A549 (cell line): ENCODE measurements at regions not wholly inside any gene's neighbourhood (a gene's known extent, or its start where the extent isn't known, plus 50 kb on each side); places are given as distances from the start of the nearest gene placed in this dataset.

Experiments
- EHMT2 ChIP-seq: fragments of 200-600 bp; sonication (generic); IDR thresholded peaks from 2 replicates; pipeline ENCODE4 v1.6.1; 2016; ENCODE audit warnings: antibody characterized with exemption, low read depth, mild to moderate bottlenecking, moderate library complexity
- FOSL2 ChIP-seq, 2 experiments: fragments of 450-650 bp in 1 of 2; fragments of >200 bp in 1 of 2; sonication (Bioruptor Twin) in 1 of 2; formaldehyde crosslinking; IDR thresholded peaks; 2 replicates each; pipeline versions ENCODE4 v1.5.0 to v1.6.1; 2016 to 2020; ENCODE audit warnings: mild to moderate bottlenecking in 1 of 2, moderate library complexity in 1 of 2
- KDM5A ChIP-seq: fragments of 200-600 bp; sonication (generic); IDR thresholded peaks from 2 replicates; pipeline ENCODE4 v1.6.1; 2016; ENCODE audit warnings: antibody characterized with exemption, mild to moderate bottlenecking
- POLR2AphosphoS2 ChIP-seq: conservative IDR thresholded peaks from 2 replicates; pipeline ENCODE4 v1.6.1; 2012; ENCODE audit warnings: low read length, improper control_type of control experiment, inconsistent platforms
- RFX5 ChIP-seq: fragments of 450-650 bp; IDR thresholded peaks from 2 replicates; pipeline ENCODE4 v1.7.1; 2014; ENCODE audit warnings: antibody characterized with exemption, mild to moderate bottlenecking, moderate library complexity
- TF ChIP-seq, protein P1 (sequence below): fragments of >200 bp; sonication (Bioruptor Twin); formaldehyde crosslinking; IDR thresholded peaks from 3 replicates; pipeline ENCODE4 v1.5.1; 2016
- TF ChIP-seq, protein P2 (sequence below): fragments of 250-450 bp; sonication (Bioruptor Pico); IDR thresholded peaks from 2 replicates; pipeline ENCODE4 v1.5.0; 2021; ENCODE audit warnings: mild to moderate bottlenecking, moderate library complexity, borderline replicate concordance

GRCh38 chr4:94015956-94016355 is 187.4 kb downstream of the ATOH1 start:
- TF ChIP-seq, protein P1, sequence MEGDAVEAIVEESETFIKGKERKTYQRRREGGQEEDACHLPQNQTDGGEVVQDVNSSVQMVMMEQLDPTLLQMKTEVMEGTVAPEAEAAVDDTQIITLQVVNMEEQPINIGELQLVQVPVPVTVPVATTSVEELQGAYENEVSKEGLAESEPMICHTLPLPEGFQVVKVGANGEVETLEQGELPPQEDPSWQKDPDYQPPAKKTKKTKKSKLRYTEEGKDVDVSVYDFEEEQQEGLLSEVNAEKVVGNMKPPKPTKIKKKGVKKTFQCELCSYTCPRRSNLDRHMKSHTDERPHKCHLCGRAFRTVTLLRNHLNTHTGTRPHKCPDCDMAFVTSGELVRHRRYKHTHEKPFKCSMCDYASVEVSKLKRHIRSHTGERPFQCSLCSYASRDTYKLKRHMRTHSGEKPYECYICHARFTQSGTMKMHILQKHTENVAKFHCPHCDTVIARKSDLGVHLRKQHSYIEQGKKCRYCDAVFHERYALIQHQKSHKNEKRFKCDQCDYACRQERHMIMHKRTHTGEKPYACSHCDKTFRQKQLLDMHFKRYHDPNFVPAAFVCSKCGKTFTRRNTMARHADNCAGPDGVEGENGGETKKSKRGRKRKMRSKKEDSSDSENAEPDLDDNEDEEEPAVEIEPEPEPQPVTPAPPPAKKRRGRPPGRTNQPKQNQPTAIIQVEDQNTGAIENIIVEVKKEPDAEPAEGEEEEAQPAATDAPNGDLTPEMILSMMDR: no peak
- no peak for TF ChIP-seq FOSL2 (IDR thresholded peaks at IDR 0.05)
- no peak for TF ChIP-seq FOSL2 (CRISPR knock-in tag; IDR thresholded peaks at IDR 0.05)
- TF ChIP-seq RFX5: no peak
- TF ChIP-seq, protein P2, sequence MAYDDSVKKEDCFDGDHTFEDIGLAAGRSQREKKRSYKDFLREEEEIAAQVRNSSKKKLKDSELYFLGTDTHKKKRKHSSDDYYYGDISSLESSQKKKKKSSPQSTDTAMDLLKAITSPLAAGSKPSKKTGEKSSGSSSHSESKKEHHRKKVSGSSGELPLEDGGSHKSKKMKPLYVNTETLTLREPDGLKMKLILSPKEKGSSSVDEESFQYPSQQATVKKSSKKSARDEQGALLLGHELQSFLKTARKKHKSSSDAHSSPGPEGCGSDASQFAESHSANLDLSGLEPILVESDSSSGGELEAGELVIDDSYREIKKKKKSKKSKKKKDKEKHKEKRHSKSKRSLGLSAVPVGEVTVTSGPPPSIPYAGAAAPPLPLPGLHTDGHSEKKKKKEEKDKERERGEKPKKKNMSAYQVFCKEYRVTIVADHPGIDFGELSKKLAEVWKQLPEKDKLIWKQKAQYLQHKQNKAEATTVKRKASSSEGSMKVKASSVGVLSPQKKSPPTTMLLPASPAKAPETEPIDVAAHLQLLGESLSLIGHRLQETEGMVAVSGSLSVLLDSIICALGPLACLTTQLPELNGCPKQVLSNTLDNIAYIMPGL (CRISPR knock-in tag): no peak
- no peak for TF ChIP-seq POLR2AphosphoS2
- no peak for TF ChIP-seq KDM5A
- no peak for TF ChIP-seq EHMT2
